ENCODE measurements at regions not wholly inside any gene's neighbourhood (a gene's known extent, or its start where the extent isn't known, plus 50 kb on each side); places are given as distances from the start of the nearest gene placed in this dataset.

GRCh38 chr20:24098886-24099285 is 110.3 kb upstream of the GGTLC1 start:
- H3K4me1 ChIP-seq: no peaks in the 10 kb centered on the region
- H3K27me3 ChIP-seq: no peaks in the 10 kb centered on the region
- DNase-seq: no peak
- H3K4me3 ChIP-seq: no peak overlapping the region
- intact Hi-C loops (cut with DNase I): no loop called here
- no peaks in the 10 kb centered on the region for H3K9me3 ChIP-seq
- WGBS, 2 donors: 48 to 73% methylated on average over 3 of the region's 3 CpGs
- H3K36me3 ChIP-seq: no peaks in the 10 kb centered on the region
- TF ChIP-seq EP300 (IDR thresholded peaks at IDR 0.05) (no peak), POLR2A (IDR thresholded peaks at IDR 0.05) (no peak), CTCF (IDR thresholded peaks at IDR 0.05) (no peak), POLR2AphosphoS5 (IDR thresholded peaks at IDR 0.05) (no peak)
- no peak overlapping the region for H3K27ac ChIP-seq

DNA sequence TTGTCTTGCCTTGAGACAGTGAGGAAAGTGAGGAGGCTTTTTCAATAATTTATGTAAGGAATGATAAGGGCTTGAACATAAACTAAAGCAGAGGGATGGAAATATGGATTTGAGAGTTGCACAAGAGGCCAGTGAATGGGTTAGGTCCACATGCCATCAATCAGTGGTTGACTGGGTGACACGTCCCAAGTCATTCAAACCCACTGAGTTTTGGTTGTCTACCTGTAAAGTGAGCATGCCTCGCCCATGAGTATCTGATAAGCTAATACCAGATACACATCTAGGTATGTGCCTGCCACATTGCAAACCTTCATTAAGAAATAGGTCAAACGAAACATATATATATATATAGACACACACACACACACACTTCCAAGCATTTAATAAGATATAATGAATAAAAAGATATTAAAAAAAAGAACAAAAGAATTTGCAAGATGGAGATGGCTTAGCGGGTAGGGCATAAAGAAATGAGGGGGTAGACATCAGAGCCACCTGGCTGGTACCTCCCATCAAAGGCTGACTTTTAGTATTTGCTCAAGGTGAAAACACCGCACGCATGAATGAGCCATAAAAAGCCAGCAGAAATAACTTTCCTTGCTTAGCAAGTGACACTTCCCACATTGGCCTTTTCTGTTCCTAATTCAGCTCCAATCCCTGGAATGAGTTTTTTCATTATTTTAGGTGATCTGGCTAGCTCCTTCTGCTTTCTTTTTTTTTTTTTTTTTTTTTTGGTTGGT is 109.1 kb upstream of the GGTLC1 start:
- Histone ChIP-seq H3K36me3 (no peaks in the 10 kb centered on the region), H3K4me3 (no peak overlapping the region), H3K4me1 (no peaks in the 10 kb centered on the region), H3K27ac (no peak overlapping the region), H3K9me3 (no peaks in the 10 kb centered on the region), H3K27me3 (no peaks in the 10 kb centered on the region)
- no peak for TF ChIP-seq CTCF (IDR thresholded peaks at IDR 0.05)
- no peak for TF ChIP-seq EP300 (IDR thresholded peaks at IDR 0.05)
- TF ChIP-seq POLR2A (IDR thresholded peaks at IDR 0.05): no peak
- no peak for TF ChIP-seq POLR2AphosphoS5 (IDR thresholded peaks at IDR 0.05)
- 50 to 79% methylated on average over 6 of the region's 6 CpGs for WGBS, 2 donors
- intact Hi-C loops (cut with DNase I): no loop called here
- no peak for DNase-seq

- H3K27me3 ChIP-seq: no peaks in the 10 kb centered on the region
- no peaks in the 10 kb centered on the region for H3K9me3 ChIP-seq
- TF ChIP-seq POLR2AphosphoS5 (IDR thresholded peaks at IDR 0.05) (no peak), POLR2A (IDR thresholded peaks at IDR 0.05) (no peak), EP300 (IDR thresholded peaks at IDR 0.05) (no peak), CTCF (IDR thresholded peaks at IDR 0.05) (no peak)
- no peak overlapping the region for H3K27ac ChIP-seq
- WGBS, 2 donors: 81 to 85% methylated on average over 13 of the region's 13 CpGs
- H3K4me3 ChIP-seq: no peak overlapping the region
- H3K4me1 ChIP-seq: no peaks in the 10 kb centered on the region
- no peaks in the 10 kb centered on the region for H3K36me3 ChIP-seq
- DNase-seq: no peak
- intact Hi-C loops (cut with DNase I): no loop called here
These were observed 108.4 kb upstream of the GGTLC1 start for GRCh38 chr20:24096864-24097450.

DNA sequence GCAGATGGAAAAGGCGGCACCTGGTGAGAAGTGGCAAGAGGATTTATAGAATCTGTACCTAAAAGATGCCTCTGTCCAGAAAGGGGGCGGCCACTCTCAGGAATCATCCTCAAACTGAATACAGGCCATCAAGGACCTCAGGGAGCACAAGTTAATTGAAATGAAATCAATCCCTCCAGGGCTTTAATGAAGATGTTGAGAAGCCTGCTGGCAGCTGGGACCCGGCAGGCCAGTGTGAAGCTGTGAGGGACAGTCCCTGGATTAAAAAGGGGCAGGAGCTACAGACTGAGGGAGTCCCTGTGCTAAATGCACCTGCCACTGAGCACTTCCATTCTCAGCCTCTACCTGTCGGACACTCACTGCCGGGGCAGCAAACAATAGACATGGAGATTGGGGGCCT is 107.7 kb upstream of the GGTLC1 start:
- Histone ChIP-seq H3K4me1 (no peaks in the 10 kb centered on the region), H3K4me3 (no peak overlapping the region), H3K36me3 (no peaks in the 10 kb centered on the region), H3K27me3 (peaks cover 0 to 4% (median 0%) of the 10 kb centered on the region in 3 donors), H3K27ac (no peak overlapping the region), H3K9me3 (no peaks in the 10 kb centered on the region)
- TF ChIP-seq CTCF (IDR thresholded peaks at IDR 0.05) (no peak), POLR2A (IDR thresholded peaks at IDR 0.05) (no peak), POLR2AphosphoS5 (IDR thresholded peaks at IDR 0.05) (no peak)
- intact Hi-C loops (cut with DNase I): no loop called here
- DNase-seq: no peak
- 84 to 88% methylated on average over 5 of the region's 5 CpGs for WGBS, 2 donors

All from sigmoid colon (tissue), 6 donors.